ENCODE measurements at regions not wholly inside any gene's neighbourhood (a gene's known extent, or its start where the extent isn't known, plus 50 kb on each side); places are given as distances from the start of the nearest gene placed in this dataset.

GRCh38 chr12:107468182-107468581 lies 217.4 kb upstream of the PWP1 start:
- FAIRE-seq, result no peak
- no peak for DNase-seq (ENCODE audit: low spot score)

DNA sequence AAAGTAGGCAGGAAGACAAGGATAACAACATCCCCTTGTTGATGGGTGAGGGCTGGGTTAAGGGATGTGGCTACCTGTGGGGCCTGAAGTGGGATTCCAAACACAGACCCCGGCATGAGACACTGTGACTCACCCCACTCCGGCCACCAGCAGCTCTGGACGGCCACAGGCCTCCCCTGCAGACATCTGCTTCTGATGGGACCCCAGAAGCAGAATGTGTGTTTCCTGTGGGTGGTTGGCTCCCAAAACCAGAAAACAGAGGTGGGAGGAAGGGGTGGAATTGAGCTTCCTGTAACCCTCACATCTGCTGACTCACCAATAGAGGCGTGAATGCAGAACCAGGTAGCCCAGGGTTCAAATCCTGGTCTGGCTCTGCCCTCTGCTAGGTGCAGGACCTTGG lies 216.6 kb upstream of the PWP1 start:
- DNase-seq (ENCODE audit: low spot score), result no peak

GRCh38 chr12:107470645-107471044 lies 215.0 kb upstream of the PWP1 start:
- FAIRE-seq, result no peak

More for the DNA sequence above, 216.6 kb upstream of the PWP1 start:
- no peak for FAIRE-seq

DNA sequence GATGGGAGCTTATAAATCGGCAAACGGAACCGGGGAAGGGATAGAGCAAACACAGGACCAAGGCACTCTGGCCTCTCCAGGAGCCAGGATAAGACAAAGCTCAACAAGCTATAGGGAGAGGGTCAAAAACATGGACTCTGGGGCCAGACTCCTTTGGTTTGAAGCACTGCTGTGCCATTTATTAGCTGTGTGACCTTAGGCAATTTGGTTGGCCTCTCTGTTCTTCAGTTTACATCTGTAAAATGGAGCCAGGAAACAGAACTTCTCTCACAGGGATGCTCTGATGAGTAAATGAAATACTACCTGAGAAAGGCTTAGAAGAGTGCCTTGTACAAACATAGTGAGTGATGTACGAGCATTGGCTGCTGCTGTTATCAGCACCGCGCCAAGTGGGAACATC lies 213.3 kb upstream of the PWP1 start:
- FAIRE-seq, result no peak
- DNase-seq (ENCODE audit: low spot score), result no peak

More at GRCh38 chr12:107470645-107471044, 215.0 kb upstream of the PWP1 start:
- no peak for DNase-seq (ENCODE audit: low spot score)

GRCh38 chr12:107474099-107474498 lies 211.5 kb upstream of the PWP1 start:
- no peak for DNase-seq (ENCODE audit: low spot score)
- no peak for FAIRE-seq

GRCh38 chr12:107474639-107475539 lies 210.7 kb upstream of the PWP1 start:
- no peak for FAIRE-seq
- DNase-seq (ENCODE audit: low spot score), result no peak

- FAIRE-seq, result no peak
- DNase-seq (ENCODE audit: low spot score), result no peak
Observed at GRCh38 chr12:107475900-107476299, 209.7 kb upstream of the PWP1 start.

- FAIRE-seq (no peak), DNase-seq (ENCODE audit: low spot score) (no peak)
Observed at GRCh38 chr12:107477018-107477417, 208.6 kb upstream of the PWP1 start.

- DNase-seq (ENCODE audit: low spot score) (no peak), FAIRE-seq (no peak)
Observed at GRCh38 chr12:107477947-107478610, 207.5 kb upstream of the PWP1 start.

GRCh38 chr12:107478881-107479280 lies 206.7 kb upstream of the PWP1 start:
- FAIRE-seq, result no peak
- no peak for DNase-seq (ENCODE audit: low spot score)

DNA sequence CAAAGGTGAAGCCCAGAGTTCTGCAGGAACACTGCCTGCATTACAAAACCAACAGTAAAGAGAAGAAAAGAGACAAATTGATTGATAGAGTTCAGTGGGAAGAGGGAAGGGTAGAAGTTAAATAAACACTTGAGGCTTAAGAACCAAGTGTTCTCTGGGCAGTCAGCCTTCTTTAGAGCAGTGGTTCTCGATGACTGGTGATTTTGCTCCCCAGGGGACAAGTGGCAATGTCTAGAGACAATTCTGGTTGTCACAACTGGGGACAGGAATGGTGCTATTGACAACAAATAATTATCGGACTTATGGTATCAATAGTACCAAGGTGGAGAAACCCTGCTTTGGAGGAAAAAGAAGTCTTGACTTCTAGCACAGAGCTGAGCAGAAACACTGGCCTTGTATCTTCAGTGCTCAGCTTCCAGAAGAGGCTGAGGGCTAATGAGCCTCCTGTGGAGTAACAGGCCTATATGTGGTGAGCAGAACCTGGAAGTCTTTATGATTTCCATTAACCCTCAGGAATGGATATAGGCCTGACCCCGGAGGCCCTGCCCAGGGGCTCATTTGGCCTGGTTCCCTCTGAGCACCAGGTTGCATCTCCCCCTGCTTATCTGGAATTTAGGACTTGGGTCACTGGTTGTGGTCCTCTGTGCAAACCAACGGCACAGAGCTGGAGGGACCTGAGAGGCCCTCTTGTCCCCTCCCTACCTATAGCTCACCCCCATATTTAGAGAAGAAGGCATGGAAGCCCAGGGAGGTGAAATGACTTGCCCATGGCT lies 204.6 kb upstream of the PWP1 start:
- FAIRE-seq, result no peak
- DNase-seq (ENCODE audit: low spot score), result no peak

DNA sequence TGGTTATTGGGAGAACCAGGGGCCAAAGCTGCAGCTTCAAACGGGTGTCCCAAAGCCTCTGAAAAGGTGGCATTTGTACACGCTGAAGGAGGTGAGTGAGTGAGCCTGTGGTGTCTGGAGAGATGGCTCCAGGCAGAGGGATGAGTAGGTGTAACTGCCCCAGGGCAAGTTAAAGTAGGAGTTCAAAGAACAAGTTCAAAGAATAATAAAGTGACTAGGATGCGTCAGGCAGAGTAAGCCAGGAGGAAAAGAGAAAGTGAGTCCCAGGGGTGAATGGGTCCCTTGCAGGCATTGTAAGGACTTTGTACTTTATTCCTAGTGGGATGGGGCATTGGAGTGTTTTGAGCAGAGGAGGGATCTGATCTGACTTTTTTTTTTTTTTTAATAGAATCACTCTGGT lies 201.4 kb upstream of the PWP1 start:
- no peak for FAIRE-seq
- DNase-seq (ENCODE audit: low spot score), result no peak

- no peak for DNase-seq (ENCODE audit: low spot score)
- FAIRE-seq, result no peak
Observed at GRCh38 chr12:107484941-107485340, 200.7 kb upstream of the PWP1 start.

GRCh38 chr12:107485731-107486130 lies 199.9 kb upstream of the PWP1 start:
- DNase-seq (ENCODE audit: low spot score) (no peak), FAIRE-seq (no peak)

DNA sequence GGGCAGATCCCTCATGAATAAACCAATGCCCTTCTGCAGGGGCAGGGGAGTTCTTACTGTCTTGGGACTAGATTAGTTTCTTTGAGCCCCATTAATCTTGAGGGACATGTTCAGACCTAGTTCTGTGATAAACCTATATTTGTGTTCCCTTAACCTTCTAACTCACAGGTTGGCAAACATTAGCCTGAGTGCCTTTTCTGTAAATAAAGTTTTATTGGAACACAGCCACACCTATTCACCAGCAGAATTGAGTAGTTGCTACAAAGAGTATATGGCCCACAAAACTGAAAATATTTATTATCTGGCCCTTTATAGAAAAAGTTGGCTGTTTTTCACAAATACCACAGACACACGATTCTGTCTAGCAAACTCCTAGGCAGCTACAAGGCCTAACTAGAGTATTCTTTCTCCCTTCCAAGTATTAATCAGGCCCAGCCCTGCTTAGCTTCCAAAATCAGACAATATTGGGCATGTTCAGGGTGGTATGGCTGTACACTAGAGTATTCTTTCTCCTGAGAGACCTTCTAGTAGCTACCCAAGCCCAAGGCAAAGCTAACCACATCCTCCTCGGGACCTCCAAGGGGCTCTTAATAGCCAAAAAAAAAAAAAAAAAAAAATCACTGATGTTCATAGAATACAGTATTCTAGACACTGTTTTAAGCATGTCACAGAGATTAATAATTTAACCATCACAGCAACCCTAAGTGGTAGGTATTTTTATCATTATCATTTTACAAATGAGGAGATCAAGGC lies 199.3 kb upstream of the PWP1 start:
- FAIRE-seq (no peak), DNase-seq (ENCODE audit: low spot score) (no peak)

DNA sequence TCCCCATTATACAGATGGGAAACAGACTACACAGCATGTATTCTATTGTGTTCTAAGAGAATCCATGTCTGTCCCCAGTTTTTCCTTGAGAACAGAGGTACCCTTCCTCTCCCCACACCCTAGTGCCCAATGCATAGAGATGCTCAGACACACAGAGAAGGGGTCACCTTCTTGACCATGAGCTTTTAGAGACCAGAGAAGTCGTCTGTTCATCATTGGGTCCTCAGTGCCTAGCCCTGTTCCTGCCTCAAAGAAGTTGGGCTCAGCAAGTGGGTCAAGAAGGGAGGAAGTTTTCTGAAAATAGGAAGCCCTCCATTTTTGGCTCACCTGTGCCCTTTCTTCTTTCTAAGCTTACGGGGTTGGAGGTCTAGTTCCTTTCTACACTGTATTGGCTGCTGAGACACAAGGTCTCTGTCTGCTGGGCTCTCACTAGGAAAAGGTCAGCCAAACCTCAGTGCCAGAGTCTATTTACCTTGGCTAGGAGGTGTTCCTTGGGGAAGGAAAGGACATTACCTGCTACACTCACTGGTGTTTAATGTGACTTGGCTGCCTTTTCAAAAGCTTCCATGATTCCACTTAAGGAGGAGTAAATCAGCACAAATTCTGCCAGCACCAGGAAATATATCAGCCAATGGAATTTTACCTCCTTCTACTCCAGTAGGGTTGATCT lies 198.5 kb upstream of the PWP1 start:
- DNase-seq (ENCODE audit: low spot score), result no peak
- no peak for FAIRE-seq

GRCh38 chr12:107488666-107489065 lies 196.9 kb upstream of the PWP1 start:
- FAIRE-seq, result no peak
- no peak for DNase-seq (ENCODE audit: low spot score)

DNA sequence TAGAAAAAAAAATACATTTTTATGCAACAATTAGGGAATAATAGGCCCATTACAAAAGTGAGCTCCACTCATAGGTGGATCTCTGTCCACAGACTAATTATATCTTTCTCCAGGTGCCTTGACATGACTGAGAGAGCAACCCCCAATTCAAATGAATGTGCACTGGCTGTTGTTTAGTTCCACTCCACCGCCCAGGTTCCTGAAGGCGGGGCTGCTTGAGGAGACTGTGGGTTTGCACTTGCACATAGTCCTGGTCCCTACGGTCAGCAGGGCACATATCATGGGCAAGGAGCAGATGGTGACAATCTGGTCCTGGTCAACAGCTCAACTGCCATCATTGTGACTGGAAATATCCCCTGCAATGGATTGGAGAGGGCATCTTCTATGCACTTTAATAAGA lies 195.6 kb upstream of the PWP1 start:
- FAIRE-seq, result no peak
- no peak for DNase-seq (ENCODE audit: low spot score)

GRCh38 chr12:107491856-107492255 lies 193.7 kb upstream of the PWP1 start:
- FAIRE-seq (no peak), DNase-seq (ENCODE audit: low spot score) (no peak)

GRCh38 chr12:107492393-107493134 lies 193.0 kb upstream of the PWP1 start:
- FAIRE-seq (no peak), DNase-seq (ENCODE audit: low spot score) (no peak)

Measured in urothelium cell line (cell line).